ENCODE measurements at regions not wholly inside any gene's neighbourhood (a gene's known extent, or its start where the extent isn't known, plus 50 kb on each side); places are given as distances from the start of the nearest gene placed in this dataset.
A peak's percentile ranks its signal among the peaks of the same experiment; 100 is the strongest.

GRCh38 chr20:11813106-11813890, 104.4 kb upstream of the BTBD3 start:
- DNase-seq (ENCODE audit: low read depth, low spot score), result no peak

GRCh38 chr20:11814267-11814666, 103.4 kb upstream of the BTBD3 start:
- DNase-seq (ENCODE audit: low read depth, low spot score), result peak; percentile 56

GRCh38 chr20:11820838-11821237, 96.9 kb upstream of the BTBD3 start:
- DNase-seq (ENCODE audit: low read depth, low spot score), result no peak

- no peak for DNase-seq (ENCODE audit: low read depth, low spot score)
Measured at GRCh38 chr20:11822540-11822794, 95.2 kb upstream of the BTBD3 start.

GRCh38 chr20:11826334-11826733, 91.4 kb upstream of the BTBD3 start:
- DNase-seq (ENCODE audit: low read depth, low spot score), result no peak

- DNase-seq (ENCODE audit: low read depth, low spot score), result no peak
Measured at GRCh38 chr20:11832397-11832796, 85.3 kb upstream of the BTBD3 start.

- DNase-seq (ENCODE audit: low read depth, low spot score), result no peak
Measured at GRCh38 chr20:11832851-11833250, 84.8 kb upstream of the BTBD3 start.

- DNase-seq (ENCODE audit: low read depth, low spot score), result no peak
Measured at GRCh38 chr20:11833825-11834224, 83.9 kb upstream of the BTBD3 start.

GRCh38 chr20:11838076-11838636, 79.5 kb upstream of the BTBD3 start:
- DNase-seq (ENCODE audit: low read depth, low spot score), result no peak

- no peak for DNase-seq (ENCODE audit: low read depth, low spot score)
Measured at GRCh38 chr20:11841972-11842461, 75.7 kb upstream of the BTBD3 start.

- no peak for DNase-seq (ENCODE audit: low read depth, low spot score)
Measured at GRCh38 chr20:11843289-11843688, 74.4 kb upstream of the BTBD3 start.

- no peak for DNase-seq (ENCODE audit: low read depth, low spot score)
Measured at GRCh38 chr20:11844691-11845090, 73.0 kb upstream of the BTBD3 start.

- DNase-seq (ENCODE audit: low read depth, low spot score), result peak; percentile 39
Measured at GRCh38 chr20:11845340-11845739, 72.4 kb upstream of the BTBD3 start.

- no peak for DNase-seq (ENCODE audit: low read depth, low spot score)
Measured at GRCh38 chr20:11846131-11846530, 71.6 kb upstream of the BTBD3 start.

GRCh38 chr20:11847827-11848226, 69.9 kb upstream of the BTBD3 start:
- DNase-seq (ENCODE audit: low read depth, low spot score), result no peak

GRCh38 chr20:11849270-11849915, 68.3 kb upstream of the BTBD3 start:
- peak; percentile 35 for DNase-seq (ENCODE audit: low read depth, low spot score)

- no peak for DNase-seq (ENCODE audit: low read depth, low spot score)
Measured at GRCh38 chr20:11849976-11850670, 67.6 kb upstream of the BTBD3 start.

GRCh38 chr20:11850901-11851300, 66.8 kb upstream of the BTBD3 start:
- DNase-seq (ENCODE audit: low read depth, low spot score), result peak; percentile 17

- DNase-seq (ENCODE audit: low read depth, low spot score), result peak; percentile 12
Measured at GRCh38 chr20:11851646-11852045, 66.0 kb upstream of the BTBD3 start.

- DNase-seq (ENCODE audit: low read depth, low spot score), result no peak
Measured at GRCh38 chr20:11852189-11852588, 65.5 kb upstream of the BTBD3 start.

- no peak for DNase-seq (ENCODE audit: low read depth, low spot score)
Measured at GRCh38 chr20:11852811-11853210, 64.9 kb upstream of the BTBD3 start.

GRCh38 chr20:11853359-11853758, 64.3 kb upstream of the BTBD3 start:
- no peak for DNase-seq (ENCODE audit: low read depth, low spot score)

All from astrocyte of the hippocampus (primary cell).